Inflammatory macrophage treated with lipopolysaccharide for 4 hours (primary cell): ENCODE measurements at regions not wholly inside any gene's neighbourhood (a gene's known extent, or its start where the extent isn't known, plus 50 kb on each side); places are given as distances from the start of the nearest gene placed in this dataset.

Source experiments
- DNase-seq: peaks from one replicate; pipeline ENCODE4 v3.0.0-alpha.2; 2020

GRCh38 chr2:129062146-129062912, 743.7 kb upstream of the HS6ST1 start:
- no peak for DNase-seq

GRCh38 chr2:129067070-129067469, 748.4 kb upstream of the HS6ST1 start:
- no peak for DNase-seq

- DNase-seq, result no peak
Measured at GRCh38 chr2:129067953-129068352, 749.3 kb upstream of the HS6ST1 start.

- DNase-seq, result no peak
Measured at GRCh38 chr2:129068543-129068942, 749.9 kb upstream of the HS6ST1 start.

- no peak for DNase-seq
Measured at GRCh38 chr2:129069875-129070594, 751.4 kb upstream of the HS6ST1 start.

- no peak for DNase-seq
Measured at GRCh38 chr2:129070663-129071062, 752.0 kb upstream of the HS6ST1 start.

GRCh38 chr2:129071531-129071930, 752.9 kb upstream of the HS6ST1 start:
- DNase-seq, result no peak

- DNase-seq, result no peak
Measured at GRCh38 chr2:129074298-129074920, 755.7 kb upstream of the HS6ST1 start.

- DNase-seq, result no peak
Measured at GRCh38 chr2:129078548-129078947, 759.9 kb upstream of the HS6ST1 start.

GRCh38 chr2:129080715-129081476, 762.2 kb upstream of the HS6ST1 start:
- no peak for DNase-seq

GRCh38 chr2:129085386-129085785, 766.7 kb upstream of the HS6ST1 start:
- no peak for DNase-seq

GRCh38 chr2:129087133-129087813, 768.6 kb upstream of the HS6ST1 start:
- peak; percentile 14 for DNase-seq

GRCh38 chr2:129091620-129092019, 773.0 kb upstream of the HS6ST1 start:
- DNase-seq, result no peak

GRCh38 chr2:129092956-129093355, 774.3 kb upstream of the HS6ST1 start:
- no peak for DNase-seq

GRCh38 chr2:129101186-129101585, 782.5 kb upstream of the HS6ST1 start:
- DNase-seq, result no peak

- no peak for DNase-seq
Measured at GRCh38 chr2:129103936-129104878, 785.5 kb upstream of the HS6ST1 start.

GRCh38 chr2:129112181-129112580, 793.5 kb upstream of the HS6ST1 start:
- DNase-seq, result no peak

- no peak for DNase-seq
Measured at GRCh38 chr2:129113776-129114175, 795.1 kb upstream of the HS6ST1 start.

- no peak for DNase-seq
Measured at GRCh38 chr2:129117434-129117833, 798.8 kb upstream of the HS6ST1 start.

- DNase-seq, result no peak
Measured at GRCh38 chr2:129118296-129118695, 799.6 kb upstream of the HS6ST1 start.

- DNase-seq, result no peak
Measured at GRCh38 chr2:129129087-129129486, 810.4 kb upstream of the HS6ST1 start.
